ENCODE measurements at regions not wholly inside any gene's neighbourhood (a gene's known extent, or its start where the extent isn't known, plus 50 kb on each side); places are given as distances from the start of the nearest gene placed in this dataset.

DNA sequence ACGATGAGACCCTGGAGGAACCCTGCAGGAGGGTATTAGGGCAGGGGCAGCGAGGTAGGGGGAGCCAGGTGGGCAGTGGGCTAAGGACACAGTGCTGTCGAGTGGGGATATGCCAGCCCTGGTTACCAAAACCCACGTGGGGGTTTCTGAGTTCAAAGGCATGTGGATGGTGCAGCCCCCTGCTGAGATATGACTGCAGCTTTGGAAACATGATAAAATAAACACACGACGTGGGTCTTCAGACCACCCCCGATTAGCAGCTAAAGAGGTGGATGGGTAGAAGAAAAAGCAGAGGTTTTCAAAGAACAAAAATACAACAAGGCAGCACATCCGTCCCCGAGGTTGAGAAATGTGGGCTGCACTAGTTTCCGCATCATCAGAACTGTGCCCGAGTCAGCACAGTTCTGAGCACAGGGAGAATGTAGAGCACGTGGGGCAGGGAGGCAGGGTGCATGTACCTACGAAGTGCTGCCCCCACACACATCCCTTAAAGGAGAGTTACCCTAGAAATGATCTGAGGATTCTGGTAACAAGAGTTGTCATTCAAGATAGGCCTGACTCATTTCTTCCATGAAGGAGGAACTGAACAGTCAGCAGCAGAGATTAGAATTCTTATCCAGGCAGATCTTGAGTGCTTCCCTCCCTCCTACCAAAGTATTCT lies 121.3 kb downstream of the RPLP1 start:
- DNase-seq (ENCODE audit: low spot score in 2 of 2): no peak
- Histone ChIP-seq H3K4me3 (no peak overlapping the region), H3K9me3 (no peaks in the 10 kb centered on the region), H3K27me3 (no peaks in the 10 kb centered on the region), H3K27ac (peak overlapping the region in 1 of 4 donors; percentile 16), H3K4me1 (peaks cover 0 to 19% (median 8%) of the 10 kb centered on the region in 4 donors), H3K36me3 (no peaks in the 10 kb centered on the region)
- 53 to 56% methylated on average over 13 of the region's 13 CpGs for WGBS, 2 donors
- TF ChIP-seq POLR2A (IDR thresholded peaks at IDR 0.05) (no peak), EP300 (IDR thresholded peaks at IDR 0.05) (no peak)
- TF ChIP-seq, protein P1, sequence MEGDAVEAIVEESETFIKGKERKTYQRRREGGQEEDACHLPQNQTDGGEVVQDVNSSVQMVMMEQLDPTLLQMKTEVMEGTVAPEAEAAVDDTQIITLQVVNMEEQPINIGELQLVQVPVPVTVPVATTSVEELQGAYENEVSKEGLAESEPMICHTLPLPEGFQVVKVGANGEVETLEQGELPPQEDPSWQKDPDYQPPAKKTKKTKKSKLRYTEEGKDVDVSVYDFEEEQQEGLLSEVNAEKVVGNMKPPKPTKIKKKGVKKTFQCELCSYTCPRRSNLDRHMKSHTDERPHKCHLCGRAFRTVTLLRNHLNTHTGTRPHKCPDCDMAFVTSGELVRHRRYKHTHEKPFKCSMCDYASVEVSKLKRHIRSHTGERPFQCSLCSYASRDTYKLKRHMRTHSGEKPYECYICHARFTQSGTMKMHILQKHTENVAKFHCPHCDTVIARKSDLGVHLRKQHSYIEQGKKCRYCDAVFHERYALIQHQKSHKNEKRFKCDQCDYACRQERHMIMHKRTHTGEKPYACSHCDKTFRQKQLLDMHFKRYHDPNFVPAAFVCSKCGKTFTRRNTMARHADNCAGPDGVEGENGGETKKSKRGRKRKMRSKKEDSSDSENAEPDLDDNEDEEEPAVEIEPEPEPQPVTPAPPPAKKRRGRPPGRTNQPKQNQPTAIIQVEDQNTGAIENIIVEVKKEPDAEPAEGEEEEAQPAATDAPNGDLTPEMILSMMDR (IDR thresholded peaks at IDR 0.05): no peak

DNA sequence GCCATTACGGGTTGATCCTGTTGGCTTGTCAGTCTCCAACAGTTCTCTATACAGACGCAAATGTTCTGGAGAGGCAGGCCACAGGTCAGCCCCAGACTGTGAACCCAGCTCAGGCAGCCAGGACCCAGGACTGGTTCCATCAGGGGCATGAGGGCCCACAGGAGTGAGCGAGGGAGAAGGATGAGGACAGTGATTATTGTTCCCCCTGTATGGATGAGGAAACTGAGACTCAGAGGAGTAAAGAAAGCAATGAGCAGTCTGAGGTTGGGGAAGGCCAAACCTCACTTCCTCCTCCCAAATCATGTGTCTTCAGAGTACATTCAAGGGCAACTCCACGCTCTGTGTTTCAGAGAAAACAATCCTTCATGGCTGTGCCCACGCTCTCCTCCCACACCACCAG lies 121.9 kb downstream of the RPLP1 start:
- TF ChIP-seq, protein P1 (IDR thresholded peaks at IDR 0.05): no peak
- TF ChIP-seq POLR2A (IDR thresholded peaks at IDR 0.05): no peak
- no peak for TF ChIP-seq EP300 (IDR thresholded peaks at IDR 0.05)
- Histone ChIP-seq H3K4me1 (peaks cover 0 to 22% (median 11%) of the 10 kb centered on the region in 4 donors), H3K27me3 (no peaks in the 10 kb centered on the region), H3K9me3 (no peaks in the 10 kb centered on the region), H3K27ac (peak overlapping the region in 1 of 4 donors; percentile 16), H3K36me3 (no peaks in the 10 kb centered on the region), H3K4me3 (no peak overlapping the region)
- 70 to 72% methylated on average over 5 of the region's 5 CpGs for WGBS, 2 donors
- DNase-seq (ENCODE audit: low spot score in 2 of 2): no peak

DNA sequence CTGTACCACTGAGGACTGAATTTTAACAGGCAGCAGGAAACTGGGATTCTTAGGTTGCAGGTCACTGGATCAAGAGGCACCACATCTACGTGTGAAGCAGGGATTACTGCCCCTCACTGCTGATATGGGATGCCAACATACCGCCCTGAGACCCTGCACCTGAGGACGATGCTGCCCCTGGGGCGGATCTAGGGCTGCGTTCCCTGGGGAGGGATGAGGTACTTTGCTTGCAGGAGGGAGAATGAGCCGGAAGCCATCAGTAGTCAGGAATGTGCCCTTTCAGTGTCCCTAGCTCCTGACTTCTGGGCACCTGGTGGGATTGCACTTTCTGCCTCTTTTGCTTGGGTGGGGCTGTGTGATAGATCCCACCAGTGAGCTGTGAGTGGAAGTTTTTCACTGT lies 122.8 kb downstream of the RPLP1 start:
- DNase-seq (ENCODE audit: low spot score in 2 of 2): no peak
- H3K4me3 ChIP-seq: no peak overlapping the region
- no peaks in the 10 kb centered on the region for H3K36me3 ChIP-seq
- H3K4me1 ChIP-seq: peaks cover 0 to 28% (median 11%) of the 10 kb centered on the region in 4 donors
- no peak overlapping the region for H3K27ac ChIP-seq
- TF ChIP-seq EP300 (IDR thresholded peaks at IDR 0.05) (no peak), POLR2A (IDR thresholded peaks at IDR 0.05) (no peak)
- TF ChIP-seq, protein P1 (IDR thresholded peaks at IDR 0.05): no peak
- H3K27me3 ChIP-seq: no peaks in the 10 kb centered on the region
- WGBS, 2 donors: 91 to 93% methylated on average over 4 to 6 of the region's 6 CpGs
- no peaks in the 10 kb centered on the region for H3K9me3 ChIP-seq

DNA sequence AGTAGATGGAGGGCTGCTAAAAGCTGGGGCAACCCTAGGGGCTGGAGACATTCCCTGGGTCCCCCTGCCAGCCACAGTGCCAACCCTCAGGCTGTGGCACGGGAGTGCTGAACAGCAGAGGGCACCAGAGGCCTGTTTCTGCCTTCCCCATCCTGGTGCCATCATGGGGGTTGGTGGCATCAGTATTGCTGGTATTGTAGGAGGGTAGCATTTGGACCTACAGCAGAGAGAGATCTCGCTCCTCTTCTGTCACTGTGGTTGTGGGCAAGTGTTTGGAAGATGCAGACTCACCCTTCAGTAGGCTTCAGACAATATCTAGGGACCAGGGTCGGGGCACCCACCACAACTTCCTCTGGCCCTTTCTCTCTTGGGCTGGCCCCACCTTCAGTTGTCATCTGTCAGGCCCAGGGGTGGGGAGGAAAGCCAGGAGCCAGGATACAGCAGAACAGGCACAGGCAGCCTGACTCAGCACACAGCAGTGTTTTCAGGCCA lies 123.5 kb downstream of the RPLP1 start:
- Histone ChIP-seq H3K36me3 (no peaks in the 10 kb centered on the region), H3K4me1 (peaks cover 0 to 28% (median 11%) of the 10 kb centered on the region in 4 donors), H3K4me3 (no peak overlapping the region), H3K9me3 (no peaks in the 10 kb centered on the region), H3K27ac (no peak overlapping the region), H3K27me3 (no peaks in the 10 kb centered on the region)
- DNase-seq (ENCODE audit: low spot score in 2 of 2): peak in 1 of 2 donors; percentile 63
- no peak for TF ChIP-seq EP300 (IDR thresholded peaks at IDR 0.05)
- TF ChIP-seq, protein P1 (IDR thresholded peaks at IDR 0.05): peak; percentile 57 to 82 (median 74)
- no peak for TF ChIP-seq POLR2A (IDR thresholded peaks at IDR 0.05)
- WGBS, 2 donors: 57% methylated on average over 2 to 3 of the region's 3 CpGs

DNA sequence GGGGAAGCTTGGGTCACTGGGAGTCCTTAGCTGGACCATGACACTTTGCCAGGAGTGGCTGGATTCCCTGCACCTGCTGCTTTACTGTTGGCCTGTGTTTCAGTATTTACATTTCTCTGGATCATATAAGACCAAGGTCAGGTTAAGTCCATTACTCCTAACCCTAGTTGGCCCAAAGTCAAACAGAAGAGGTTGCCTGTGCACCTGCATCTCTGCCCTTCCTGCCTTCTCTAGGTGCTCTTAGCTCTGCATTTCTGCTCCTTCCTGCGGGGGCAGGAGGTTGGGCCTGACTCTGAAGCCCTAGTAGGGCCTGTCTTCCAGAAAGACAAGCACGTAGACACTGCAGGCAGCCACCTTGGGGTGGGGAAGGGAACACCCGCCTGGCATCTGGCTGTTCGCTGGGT lies 124.3 kb downstream of the RPLP1 start:
- no peak overlapping the region for H3K4me3 ChIP-seq
- no peak for TF ChIP-seq EP300 (IDR thresholded peaks at IDR 0.05)
- WGBS, 2 donors: 92 to 98% methylated on average over 4 of the region's 4 CpGs
- H3K9me3 ChIP-seq: no peaks in the 10 kb centered on the region
- no peak for DNase-seq (ENCODE audit: low spot score in 2 of 2)
- peaks cover 0 to 28% (median 11%) of the 10 kb centered on the region in 4 donors for H3K4me1 ChIP-seq
- no peaks in the 10 kb centered on the region for H3K36me3 ChIP-seq
- H3K27me3 ChIP-seq: no peaks in the 10 kb centered on the region
- H3K27ac ChIP-seq: no peak overlapping the region

All from tibial nerve (tissue), 4 donors.